ENCODE measurements at regions not wholly inside any gene's neighbourhood (a gene's known extent, or its start where the extent isn't known, plus 50 kb on each side); places are given as distances from the start of the nearest gene placed in this dataset.

GRCh38 chr9:90948156-90948555 lies 146.5 kb downstream of the SYK start:
- DNase-seq = no peak

DNA sequence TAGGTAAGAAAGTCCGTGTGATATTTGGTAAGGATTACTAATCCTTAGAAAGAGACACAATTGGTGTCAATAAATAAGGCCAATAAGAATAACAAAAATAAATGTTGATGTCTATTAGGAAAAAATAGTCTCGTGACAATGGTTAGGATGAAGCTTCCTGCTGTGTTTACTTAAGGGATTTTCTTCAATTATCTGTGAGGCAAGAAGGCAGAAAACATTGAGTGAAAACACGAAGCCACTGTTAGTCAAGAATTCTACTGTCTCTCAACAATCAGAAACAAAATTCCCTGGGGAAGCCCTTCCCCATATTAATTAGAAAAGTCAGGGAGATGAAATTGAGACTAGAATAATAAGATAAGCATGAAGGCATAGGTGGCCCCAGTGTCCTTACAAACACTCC lies 149.0 kb downstream of the SYK start:
- no peak for DNase-seq

DNA sequence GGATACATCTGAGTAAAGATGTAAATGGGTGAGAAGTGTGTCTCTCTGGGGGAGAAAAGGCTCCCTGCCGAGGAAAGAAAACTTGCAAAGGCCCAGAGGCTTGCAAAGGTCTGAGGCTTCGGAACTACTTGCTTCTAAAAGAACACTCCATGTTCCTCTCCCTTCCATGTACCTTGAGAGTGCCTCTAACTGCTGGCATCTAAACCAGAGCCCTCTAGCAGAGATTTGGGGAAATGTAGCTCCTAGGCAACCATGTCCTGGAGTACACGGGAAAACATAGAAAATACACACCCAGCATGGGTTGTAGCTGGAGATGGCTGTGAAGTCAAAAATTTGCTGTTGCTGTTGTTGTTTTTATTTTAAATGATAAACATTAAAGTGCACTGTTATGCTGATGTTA lies 151.6 kb downstream of the SYK start:
- DNase-seq = no peak

DNA sequence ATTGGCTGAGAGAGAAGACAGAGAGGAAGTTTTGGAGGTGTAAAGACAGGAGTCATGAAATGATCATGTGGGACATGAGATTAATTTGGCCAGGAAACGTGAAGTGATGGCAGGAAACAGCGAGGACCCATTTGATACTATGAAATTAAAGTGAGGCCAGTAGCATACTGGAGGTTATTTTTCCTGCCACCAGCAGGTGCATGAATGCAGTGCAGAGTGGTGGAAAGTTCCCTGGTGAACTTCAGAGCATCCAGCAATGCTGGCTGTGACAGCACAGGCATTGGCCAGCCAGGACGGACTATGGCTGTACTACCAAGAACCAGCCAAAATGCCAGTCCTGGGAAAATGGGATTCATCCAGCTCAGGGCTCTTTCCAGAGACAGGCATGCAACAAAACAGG lies 152.2 kb downstream of the SYK start:
- DNase-seq = no peak

DNA sequence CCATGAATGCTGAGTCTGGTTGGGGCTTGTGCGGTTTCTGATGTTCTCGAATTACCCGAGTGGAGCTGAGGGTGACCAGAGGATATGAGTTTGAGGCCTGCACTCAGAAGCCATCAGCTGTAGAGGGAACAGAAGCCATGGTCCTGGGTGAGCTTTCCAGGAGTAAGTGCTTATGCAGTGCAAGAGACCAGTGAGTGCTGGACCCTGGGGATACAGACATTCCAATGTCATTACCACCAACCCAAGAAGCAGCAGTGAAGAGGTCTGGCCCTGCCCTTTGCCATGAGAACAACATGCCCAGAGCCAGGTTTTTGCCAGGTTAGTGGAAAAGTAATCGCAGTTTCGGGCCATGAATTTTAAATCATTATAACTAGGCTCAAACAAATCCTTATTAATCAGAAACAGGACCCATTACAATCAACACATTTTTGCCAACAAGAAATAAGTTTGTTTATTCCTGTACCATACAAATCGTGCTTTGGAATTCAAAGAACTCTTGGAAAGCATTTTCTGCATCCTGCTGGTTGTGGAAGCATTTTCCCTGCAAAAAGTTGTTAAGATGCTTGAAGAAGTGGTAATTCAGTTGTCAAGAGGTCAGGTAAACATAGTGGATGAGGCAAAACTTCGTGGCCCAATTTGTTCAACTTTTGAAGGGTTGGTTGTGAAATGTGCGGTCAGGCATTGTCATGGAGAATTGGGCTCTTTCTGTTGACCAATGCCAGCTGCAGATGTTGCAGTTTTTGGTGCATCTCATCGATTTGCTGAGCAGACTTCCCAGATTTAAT lies 154.6 kb downstream of the SYK start:
- no peak for DNase-seq

DNA sequence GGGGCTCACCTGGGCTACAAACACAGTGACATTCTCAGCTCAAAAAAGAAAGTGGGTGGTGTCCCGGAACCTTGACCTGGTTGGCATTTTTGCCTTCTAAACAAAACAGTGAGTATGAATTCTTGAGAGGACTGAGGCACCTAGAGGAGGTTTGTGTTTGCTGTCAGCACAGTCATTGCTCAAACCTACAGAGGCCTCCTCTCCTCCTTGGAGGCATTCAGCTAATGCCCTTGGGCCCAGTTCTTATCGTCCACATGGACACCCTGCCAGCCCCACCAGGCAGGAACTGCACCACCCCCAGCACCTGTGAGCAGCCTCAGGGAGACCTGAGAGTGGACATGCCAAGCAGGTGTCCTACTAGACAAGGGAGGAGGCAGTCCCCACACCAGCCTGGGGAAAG lies 156.7 kb downstream of the SYK start:
- DNase-seq = no peak

- no peak for DNase-seq
These were observed 159.3 kb downstream of the SYK start for GRCh38 chr9:90960941-90961340.

- DNase-seq = no peak
These were observed 159.8 kb downstream of the SYK start for GRCh38 chr9:90961375-90961774.

GRCh38 chr9:90964101-90965020 lies 162.7 kb downstream of the SYK start:
- DNase-seq = no peak

DNA sequence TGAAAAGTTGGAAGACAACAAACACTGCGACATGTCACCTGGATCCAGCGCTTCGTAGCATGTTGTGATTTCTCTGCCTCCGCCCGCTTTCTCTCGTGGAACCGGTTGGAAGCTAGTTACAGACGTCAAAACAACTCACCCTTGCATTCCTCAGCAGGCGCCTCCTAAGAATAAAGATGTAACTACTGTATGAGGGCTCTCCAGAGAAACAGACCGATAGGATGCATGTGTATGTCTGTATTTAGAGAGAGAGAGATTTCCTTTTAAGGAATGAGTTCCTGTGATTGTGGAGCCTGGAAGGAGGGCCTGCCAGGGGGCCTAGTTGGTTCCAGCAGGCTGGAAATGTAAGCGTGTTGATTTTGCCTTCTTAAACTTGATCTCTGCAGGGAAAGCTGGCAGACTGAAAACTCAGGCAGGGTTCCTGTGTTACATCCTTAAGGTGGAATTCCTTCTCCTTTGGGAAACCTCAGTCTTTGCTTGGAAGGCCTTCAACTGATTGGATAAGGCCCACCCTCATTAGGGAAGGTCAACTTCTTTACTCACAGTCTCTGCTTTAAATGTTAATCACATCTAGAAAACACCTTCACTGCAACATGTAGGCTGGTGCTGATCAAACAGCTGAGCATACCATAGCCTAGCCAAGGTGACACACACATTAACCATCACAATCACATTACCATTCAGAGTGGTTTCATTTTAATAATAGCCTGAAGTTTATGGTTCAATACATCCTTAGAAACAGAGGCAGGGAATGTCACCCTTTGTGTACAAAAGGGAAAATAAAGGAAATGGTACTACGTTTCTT lies 163.8 kb downstream of the SYK start:
- DNase-seq = no peak

GRCh38 chr9:90966031-90966290 lies 164.3 kb downstream of the SYK start:
- DNase-seq = no peak

DNA sequence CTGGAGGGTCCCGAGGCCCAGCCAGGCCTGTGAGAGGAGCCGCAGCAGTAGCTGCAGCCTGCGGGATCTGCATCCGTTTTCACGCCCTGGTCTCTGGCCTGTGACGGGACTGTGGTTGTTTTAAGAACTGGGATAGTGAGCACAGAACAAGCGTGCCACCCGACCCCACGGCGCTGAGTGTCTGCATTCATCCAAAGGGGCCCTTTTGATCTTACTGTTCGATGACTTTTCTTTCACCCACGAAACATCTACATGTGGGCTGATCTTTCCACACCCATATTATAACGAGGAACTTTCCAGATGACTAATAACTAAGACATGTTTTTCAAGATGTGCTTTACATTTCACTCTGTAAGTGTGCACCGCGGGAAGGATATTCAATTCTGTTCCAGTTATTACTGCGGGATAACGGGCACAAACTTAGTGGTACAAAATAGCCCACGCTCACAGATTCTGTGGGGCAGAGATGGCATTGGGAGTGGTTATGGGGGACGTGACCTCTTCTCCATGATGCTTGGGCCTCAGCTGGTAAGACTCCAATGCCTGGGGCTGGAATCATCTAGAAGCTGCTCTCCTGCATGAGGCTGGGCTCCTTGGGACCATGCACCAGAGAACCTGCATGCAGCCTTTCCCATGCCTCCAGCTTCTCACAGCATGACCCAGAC lies 165.0 kb downstream of the SYK start:
- no peak for DNase-seq

GRCh38 chr9:90967145-90967538 lies 165.5 kb downstream of the SYK start:
- DNase-seq = no peak

- DNase-seq = no peak
These were observed 167.5 kb downstream of the SYK start for GRCh38 chr9:90969021-90969675.

GRCh38 chr9:90970608-90971007 lies 169.0 kb downstream of the SYK start:
- no peak for DNase-seq

- DNase-seq = no peak
These were observed 170.4 kb downstream of the SYK start for GRCh38 chr9:90972057-90972456.

DNA sequence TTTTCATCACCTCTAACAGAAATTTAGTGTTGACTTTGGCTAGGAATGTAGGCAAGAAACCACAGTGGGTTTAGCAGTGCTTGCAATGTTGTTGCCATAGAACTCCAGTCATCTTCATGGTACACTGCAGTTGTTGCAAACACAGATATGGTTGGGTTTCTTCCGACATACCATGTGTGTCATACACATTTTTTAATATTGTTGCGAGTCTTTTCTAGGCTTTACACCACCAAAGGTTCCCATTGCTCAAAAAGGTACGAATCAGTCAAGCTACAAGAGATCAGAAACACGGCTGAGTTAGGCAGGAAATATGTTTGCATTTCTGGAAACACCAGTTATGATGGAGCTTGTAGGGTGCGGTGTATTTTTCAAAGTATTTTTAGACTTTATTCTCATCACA lies 172.4 kb downstream of the SYK start:
- no peak for DNase-seq

DNA sequence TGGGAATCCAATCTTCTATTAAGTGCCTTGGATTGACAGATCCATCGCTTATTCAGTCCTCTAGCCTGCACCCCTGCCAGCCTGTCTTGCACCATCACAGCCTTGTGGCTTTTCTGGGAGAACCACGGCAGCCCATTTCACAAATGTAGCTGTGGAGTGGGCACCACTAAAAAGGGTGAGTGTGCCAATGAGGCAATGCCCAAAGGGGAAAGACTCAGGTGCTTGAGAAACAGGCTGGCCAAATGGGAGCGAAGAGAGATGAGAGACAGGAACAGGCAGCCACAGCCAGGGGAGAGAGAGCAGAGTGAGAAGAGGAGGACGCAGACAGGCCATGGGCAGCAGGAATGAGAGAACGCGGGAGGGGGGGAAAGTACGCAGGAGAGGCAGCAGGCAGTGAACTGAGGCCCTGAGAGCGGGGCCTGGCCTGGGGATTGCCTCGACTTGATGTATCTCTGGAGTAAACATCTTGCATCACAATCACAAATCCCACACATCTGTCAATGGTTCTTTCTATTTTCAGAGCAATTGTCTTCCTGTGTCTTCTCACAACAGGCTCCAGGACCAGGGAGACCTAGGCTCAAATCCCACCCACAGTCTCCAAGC lies 173.1 kb downstream of the SYK start:
- no peak for DNase-seq

DNA sequence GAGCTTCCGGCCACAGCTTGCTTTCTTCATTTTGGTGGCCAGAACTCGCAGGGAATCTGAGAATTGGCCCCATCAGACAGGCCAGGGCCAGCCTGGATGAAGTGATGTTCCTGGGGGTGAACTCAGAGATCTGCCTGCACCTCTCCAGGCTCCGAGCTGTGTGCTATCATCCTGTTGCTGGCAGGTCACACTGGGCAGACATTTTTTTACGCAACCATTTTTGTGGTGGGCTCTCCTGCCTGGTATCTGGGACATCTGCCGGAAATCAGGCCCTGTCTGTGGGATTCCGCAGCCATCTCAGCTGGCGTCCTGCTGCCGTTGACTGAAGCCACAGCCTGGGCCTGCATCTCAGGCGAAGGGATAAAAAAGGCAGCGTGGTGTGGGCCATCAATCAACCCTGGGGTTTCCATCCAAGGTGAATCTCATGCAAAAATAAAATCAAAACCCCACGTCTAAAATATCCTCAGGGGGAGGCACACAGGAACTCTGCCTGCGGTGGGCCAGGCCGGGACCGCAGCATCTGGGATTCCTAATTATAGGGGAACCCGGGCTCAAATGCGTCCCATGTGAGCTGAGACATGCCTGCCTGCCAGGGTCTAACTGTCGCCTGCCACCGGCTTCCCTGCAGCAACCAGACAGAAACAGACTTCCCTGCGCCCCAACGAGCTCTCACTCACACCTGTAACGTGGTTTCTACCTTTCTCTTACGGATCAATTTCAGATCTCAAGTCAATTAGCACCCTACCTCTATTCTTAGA lies 174.3 kb downstream of the SYK start:
- no peak for DNase-seq

- DNase-seq = no peak
These were observed 177.5 kb downstream of the SYK start for GRCh38 chr9:90979138-90979551.

- DNase-seq = no peak
These were observed 178.0 kb downstream of the SYK start for GRCh38 chr9:90979639-90980038.

Measured in NK-92 treated with Interleukin-12 subunit alpha and Interleukin-12 subunit beta, amount 100 ng/mL, for 24 hours (cell line).